K562 (cell line): ENCODE measurements at regions not wholly inside any gene's neighbourhood (a gene's known extent, or its start where the extent isn't known, plus 50 kb on each side); places are given as distances from the start of the nearest gene placed in this dataset.

ENCODE experiments used
- ATAC-seq: fragments of 200-7000 bp; cut with Tn5 transposase; 3 replicates; pipeline ENCODE4 v1.9.1; 2020; ENCODE audit warnings: moderate library complexity
- BruUV-seq: library from RNA; stranded (reverse); fragments of 400-500 nt; replicated peaks from 2 replicates; lab custom pipeline; 2021; lab: Mats Ljungman, UMichigan
- CTCF ChIA-PET: fragments of 300-600 bp; formaldehyde crosslinking; extraction: SDS; loops from one replicate; lab custom pipeline; 2021; ENCODE audit warnings: low intra/inter-chr PET ratio; lab: Yijun Ruan, JAX
- POLR2A ChIA-PET: fragments of 300-600, 350-650 bp; sonication (Branson Sonifier 250); formaldehyde crosslinking; extraction: SDS; loops from one replicate; lab custom pipeline; 2021; ENCODE audit warnings: antibody characterized with exemption, inconsistent platforms; lab: Yijun Ruan, JAX
- DNase-seq, 4 experiments: peaks; one replicate each; pipeline versions ENCODE4 v3.0.0 to v3.0.0-alpha.2; 2011 to 2018; ENCODE audit warnings: low spot score in 3 of 4, mixed read lengths in 3 of 4; ENCODE audit errors: extremely low read depth in 1 of 4
- FAIRE-seq: peaks from 2 replicates; lab custom pipeline; 2011; peaks lifted over from hg19 to GRCh38; lab: Jason Lieb, UNC
- H2AFZ ChIP-seq: 2 replicates; pipeline ENCODE4 v1.6.0; 2011; ENCODE audit warnings: low read depth, low read length, control low read depth, inconsistent platforms
- H3K27ac ChIP-seq: fragments of 200-600 bp; 3 replicates; pipeline ENCODE4 v1.8.0; 2011; ENCODE audit warnings: low read depth, mild to moderate bottlenecking, control low read depth, inconsistent platforms, low read length, moderate library complexity, mixed read lengths; ENCODE audit errors: extremely low read depth
- H3K27me3 ChIP-seq, 2 experiments: fragments of 300-600 bp in 1 of 2; 2 replicates in 1 of 2; 3 replicates in 1 of 2; pipeline versions ENCODE4 v1.6.0 to v1.8.0; 2011; ENCODE audit warnings: inconsistent platforms in 2 of 2, low read length in 2 of 2, mild to moderate bottlenecking in 1 of 2, mixed read lengths in 1 of 2, moderate library complexity in 1 of 2; ENCODE audit not compliant: control insufficient read depth in 2 of 2, insufficient read depth in 2 of 2
- H3K36me3 ChIP-seq: fragments of 300-600 bp; 3 replicates; pipeline ENCODE4 v1.8.0; 2011; ENCODE audit warnings: mild to moderate bottlenecking, low read length, inconsistent platforms; ENCODE audit not compliant: control insufficient read depth, insufficient read depth
- H3K4me1 ChIP-seq, 2 experiments: fragments of 200-600 bp in 1 of 2; replicated peaks in 1 of 2; 2 replicates in 1 of 2; 3 replicates in 1 of 2; pipeline versions ENCODE4 v1.5.1 to v1.8.0; 2011; ENCODE audit warnings: inconsistent platforms in 2 of 2, low read length in 2 of 2, mild to moderate bottlenecking in 1 of 2, mixed read lengths in 1 of 2, moderate library complexity in 1 of 2; ENCODE audit not compliant: control insufficient read depth in 2 of 2, insufficient read depth in 2 of 2
- H3K4me2 ChIP-seq: 2 replicates; pipeline ENCODE4 v1.6.1; 2011; ENCODE audit warnings: low read length, control low read depth, inconsistent platforms, mixed read lengths; ENCODE audit not compliant: insufficient read depth
- H3K4me3 ChIP-seq: fragments of 200-600 bp; sonication (generic), shearing (Covaris generic); 2 replicates; pipeline ENCODE4 v1.5.1; 2016; ENCODE audit warnings: control low read depth, inconsistent platforms
- H3K79me2 ChIP-seq: fragments of 200-600 bp; 3 replicates; pipeline ENCODE4 v1.8.0; 2011; ENCODE audit warnings: low read length, inconsistent platforms; ENCODE audit not compliant: control insufficient read depth, insufficient read depth
- H3K9ac ChIP-seq, 2 experiments: 2 replicates each; pipeline versions ENCODE4 v1.6.0 to v1.6.1; 2011; ENCODE audit warnings: low read depth in 2 of 2, low read length in 2 of 2, control low read depth in 1 of 2, inconsistent platforms in 1 of 2, mild to moderate bottlenecking in 1 of 2, mixed read lengths in 1 of 2; ENCODE audit not compliant: insufficient read depth in 1 of 2
- H3K9me1 ChIP-seq: one replicate; pipeline ENCODE4 v1.6.0; 2011; ENCODE audit warnings: inconsistent platforms, mild to moderate bottlenecking, low read length, moderate library complexity; ENCODE audit not compliant: control insufficient read depth, insufficient read depth
- H3K9me3 ChIP-seq: replicated peaks from 2 replicates; pipeline ENCODE4 v1.5.1; 2011; ENCODE audit warnings: low read depth, low read length, inconsistent platforms; ENCODE audit not compliant: control insufficient read depth, insufficient read depth
- H4K20me1 ChIP-seq: replicated peaks from 2 replicates; pipeline ENCODE4 v1.6.1; 2011; ENCODE audit warnings: low read length, inconsistent platforms, mixed read lengths; ENCODE audit not compliant: control insufficient read depth, insufficient read depth
- BACH1 ChIP-seq: fragments of 200-800 bp; sonication (Bioruptor generic); IDR thresholded peaks from 2 replicates; pipeline ENCODE4 v1.6.1; 2016; ENCODE audit warnings: missing genetic modification characterization, missing compliant biosample characterization
- CBX8 ChIP-seq: fragments of 200-600 bp; sonication (generic); IDR thresholded peaks from 2 replicates; pipeline ENCODE4 v1.6.1; 2012; ENCODE audit warnings: borderline replicate concordance, mixed run types, low read depth, mild to moderate bottlenecking, moderate library complexity, mixed read lengths, low read length, control low read depth, inconsistent platforms; ENCODE audit not compliant: poor library complexity, severe bottlenecking; ENCODE audit errors: extremely low read depth
- CTBP1 ChIP-seq: fragments of 450-650 bp; IDR thresholded peaks from 2 replicates; pipeline ENCODE4 v1.6.1; 2016; ENCODE audit warnings: borderline replicate concordance
- ETS2 ChIP-seq: IDR thresholded peaks from 2 replicates; pipeline ENCODE4 v1.6.1; 2016; ENCODE audit warnings: borderline replicate concordance, missing genetic modification characterization, mild to moderate bottlenecking, moderate library complexity, missing compliant biosample characterization; ENCODE audit not compliant: poor library complexity, severe bottlenecking
- GABPB2 ChIP-seq: fragments of 250-450 bp; sonication (Bioruptor Pico); conservative IDR thresholded peaks from 2 replicates; pipeline ENCODE4 v1.5.1; 2021; ENCODE audit warnings: mild to moderate bottlenecking
- HLTF ChIP-seq: fragments of 450-650 bp; IDR thresholded peaks from 2 replicates; pipeline ENCODE4 v1.6.1; 2016
- NFATC3 ChIP-seq: fragments of 450-650 bp; IDR thresholded peaks from 2 replicates; pipeline ENCODE4 v1.6.1; 2017; ENCODE audit warnings: mild to moderate bottlenecking
- POLR2A ChIP-seq: fragments of 450-650 bp; conservative IDR thresholded peaks from 2 replicates; pipeline ENCODE4 v1.6.1; 2016
- ZHX1 ChIP-seq: fragments of 150-350 bp; conservative IDR thresholded peaks from 2 replicates; pipeline ENCODE4 v1.6.1; 2014; ENCODE audit warnings: low read length
- ZNF197 ChIP-seq: fragments of 200-800 bp; sonication (Bioruptor generic); IDR thresholded peaks from 2 replicates; pipeline ENCODE4 v1.6.1; 2016; ENCODE audit warnings: low read depth, missing genetic modification characterization, missing compliant biosample characterization
- ZNF277 ChIP-seq: fragments of 250-450 bp; sonication (Bioruptor Pico); IDR thresholded peaks from 2 replicates; pipeline ENCODE4 v1.8.0; 2022; ENCODE audit warnings: inconsistent platforms, mild to moderate bottlenecking, moderate library complexity, borderline replicate concordance
- ZNF436 ChIP-seq: fragments of 250-450, 450-650 bp; sonication (Bioruptor Pico); formaldehyde crosslinking; IDR thresholded peaks from 2 replicates; pipeline ENCODE4 v1.7.0; 2020; ENCODE audit warnings: mild to moderate bottlenecking
- ZNF584 ChIP-seq: fragments of 200-800 bp; sonication (Bioruptor generic); IDR thresholded peaks from 2 replicates; pipeline ENCODE4 v1.6.1; 2016; ENCODE audit warnings: low read depth, mild to moderate bottlenecking, missing genetic modification characterization, missing compliant biosample characterization
- ZNF699 ChIP-seq: fragments of 250-450 bp; sonication (Bioruptor Pico); IDR thresholded peaks from 2 replicates; pipeline ENCODE4 v1.8.0; 2021; ENCODE audit warnings: mild to moderate bottlenecking, moderate library complexity; ENCODE audit not compliant: insufficient replicate concordance
- WGBS: fragments of 100-300 bp; shearing (Covaris generic); methylation state at CpG from one replicate; pipeline ENCODE4 v1.1.6; 2016; ENCODE audit warnings: low coverage, mixed read lengths; ENCODE audit not compliant: insufficient coverage; ENCODE audit errors: missing lambda C conversion rate; 5-methylcytosine and 5-hydroxymethylcytosine counted together
- in situ Hi-C: fragments of 300-500 bp; cut with MboI; formaldehyde crosslinking; loops from 4 replicates; pipeline ENCODE4 v1.15.0; 2018; ENCODE audit warnings: inconsistent platforms, mixed read lengths
- intact Hi-C: fragments of 100-400 bp; cut with micrococcal nuclease; formaldehyde crosslinking; loops from 2 replicates; pipeline ENCODE4 v1.14.2; 2022

GRCh38 chr18:38756436-38756835, 1190.8 kb upstream of the CELF4 start:
- no peaks in the 10 kb centered on the region for H3K79me2 ChIP-seq
- no peak for TF ChIP-seq ZNF584 (CRISPR knock-in tag)
- no peak for TF ChIP-seq ZNF436 (CRISPR knock-in tag)
- no peak for TF ChIP-seq CBX8
- no peak for TF ChIP-seq POLR2A
- TF ChIP-seq, all 486 proteins: peak for 0
- Histone ChIP-seq H3K4me3 (no peak overlapping the region), H3K27ac (no peak overlapping the region), H3K9me1 (no peaks in the 10 kb centered on the region), H3K4me2 (no peak overlapping the region), H3K4me1 (no peaks in the 10 kb centered on the region), H2AFZ (no peak overlapping the region), H3K9ac (no peak overlapping the region), H3K27me3 (no peaks in the 10 kb centered on the region), H4K20me1 (no peaks in the 10 kb centered on the region), H3K9me3 (no peaks in the 10 kb centered on the region), H3K36me3 (no peaks in the 10 kb centered on the region)
- intact Hi-C loops (no loop called here), in situ Hi-C loops (no loop called here)
- no TSS peak for BruUV-seq
- CTCF ChIA-PET: no interaction called here
- ATAC-seq (no peak), DNase-seq (no peak), FAIRE-seq (no peak)
- 3% methylated on average over 2 of the region's 2 CpGs for WGBS
- POLR2A ChIA-PET: no interaction called here

- H2AFZ ChIP-seq: no peak overlapping the region
- intact Hi-C loops (no loop called here), in situ Hi-C loops (no loop called here)
- ChIA-PET POLR2A (no interaction called here), CTCF (no interaction called here)
- H3K36me3 ChIP-seq: no peaks in the 10 kb centered on the region
- WGBS: 0% methylated on average over 1 of the region's 1 CpG
- no peak overlapping the region for H3K27ac ChIP-seq
- no peaks in the 10 kb centered on the region for H3K9me3 ChIP-seq
- no peaks in the 10 kb centered on the region for H3K79me2 ChIP-seq
- no TSS peak for BruUV-seq
- FAIRE-seq: no peak
- H3K4me3 ChIP-seq: no peak overlapping the region
- H3K4me1 ChIP-seq: no peaks in the 10 kb centered on the region
- H3K9ac ChIP-seq: no peak overlapping the region
- H3K27me3 ChIP-seq: no peaks in the 10 kb centered on the region
- no peak for DNase-seq
- no peaks in the 10 kb centered on the region for H4K20me1 ChIP-seq
- H3K4me2 ChIP-seq: no peak overlapping the region
- no peaks in the 10 kb centered on the region for H3K9me1 ChIP-seq
- no peak for ATAC-seq
- no peak for TF ChIP-seq NFATC3
- TF ChIP-seq HLTF: no peak
- no peak for TF ChIP-seq ETS2 (tag)
- TF ChIP-seq CTBP1: no peak
- TF ChIP-seq BACH1: no peak
- no peak for TF ChIP-seq GABPB2
- no peak for TF ChIP-seq ZNF699
- no peak for TF ChIP-seq ZNF197
- TF ChIP-seq ZHX1: no peak
- no peak for TF ChIP-seq ZNF277
Observed at GRCh38 chr18:38752430-38752829, 1186.8 kb upstream of the CELF4 start.
